ENCODE measurements at regions not wholly inside any gene's neighbourhood (a gene's known extent, or its start where the extent isn't known, plus 50 kb on each side); places are given as distances from the start of the nearest gene placed in this dataset.
A peak's percentile ranks its signal among the peaks of the same experiment; 100 is the strongest.

GRCh38 chr20:17878069-17878911 lies 90.3 kb downstream of the SNX5 start:
- DNase-seq (ENCODE audit: low read depth) = no peak
- TF ChIP-seq CTCF (conservative IDR thresholded peaks at IDR 0.05; ENCODE audit: low read depth, low read length) = no peak
- no peak overlapping the region for H3K4me3 ChIP-seq (ENCODE audit: low read depth, low read length)

GRCh38 chr20:17875981-17876385 lies 92.6 kb downstream of the SNX5 start:
- TF ChIP-seq CTCF (conservative IDR thresholded peaks at IDR 0.05; ENCODE audit: low read depth, low read length) = peak; percentile 18
- DNase-seq (ENCODE audit: low read depth) = no peak
- H3K4me3 ChIP-seq (ENCODE audit: low read depth, low read length) = no peak overlapping the region

- no peak for TF ChIP-seq CTCF (conservative IDR thresholded peaks at IDR 0.05; ENCODE audit: low read depth, low read length)
- no peak overlapping the region for H3K4me3 ChIP-seq (ENCODE audit: low read depth, low read length)
- peak; percentile 22 for DNase-seq (ENCODE audit: low read depth)
Observed at GRCh38 chr20:17875106-17875980, 93.3 kb downstream of the SNX5 start.

GRCh38 chr20:17874271-17875105 lies 94.1 kb downstream of the SNX5 start:
- DNase-seq (ENCODE audit: low read depth) = no peak
- H3K4me3 ChIP-seq (ENCODE audit: low read depth, low read length) = no peak overlapping the region
- no peak for TF ChIP-seq CTCF (conservative IDR thresholded peaks at IDR 0.05; ENCODE audit: low read depth, low read length)

DNA sequence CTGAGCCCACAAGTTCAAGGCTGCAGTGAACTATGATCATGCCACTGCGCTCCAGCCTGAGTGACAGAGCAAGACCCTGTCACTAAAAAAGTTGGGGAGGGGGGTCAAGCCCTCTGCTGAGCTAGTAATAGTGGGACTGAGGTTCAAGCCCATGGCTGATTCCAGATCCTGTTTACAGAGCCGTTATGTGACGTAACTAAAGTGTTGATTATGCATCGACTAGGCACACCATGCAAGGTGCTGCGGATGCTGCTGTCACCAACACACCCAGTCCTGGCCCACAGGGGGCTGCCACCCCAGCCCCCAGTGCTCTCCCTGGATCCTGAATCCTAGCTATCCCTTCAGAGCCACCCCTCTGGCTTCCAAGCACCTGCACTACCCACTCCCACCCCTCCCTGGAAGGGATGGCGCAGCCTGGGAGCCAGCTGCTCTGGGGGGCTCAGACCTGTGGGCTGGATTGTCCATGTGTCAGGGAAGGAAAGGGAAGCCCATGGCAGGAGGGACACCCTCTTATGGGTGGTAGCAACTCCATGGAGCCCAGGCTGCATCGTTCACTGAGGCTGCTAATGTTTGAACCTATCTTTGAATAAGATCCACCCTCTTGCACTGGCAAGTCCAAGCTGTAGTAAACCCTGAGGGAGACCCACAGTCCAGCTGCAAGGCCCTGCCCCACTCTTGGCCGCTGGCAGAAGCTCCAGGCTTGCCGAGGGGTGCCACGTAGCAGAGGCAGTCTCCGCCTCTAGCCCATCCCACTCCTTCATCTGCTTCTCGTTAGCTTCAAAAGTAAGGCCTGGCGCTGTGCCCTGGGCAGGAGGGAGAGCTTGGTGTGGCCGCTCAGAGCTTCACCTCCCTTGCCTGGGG lies 95.0 kb downstream of the SNX5 start:
- TF ChIP-seq CTCF (conservative IDR thresholded peaks at IDR 0.05; ENCODE audit: low read depth, low read length) = no peak
- no peak overlapping the region for H3K4me3 ChIP-seq (ENCODE audit: low read depth, low read length)
- DNase-seq (ENCODE audit: low read depth) = peak; percentile 22

DNA sequence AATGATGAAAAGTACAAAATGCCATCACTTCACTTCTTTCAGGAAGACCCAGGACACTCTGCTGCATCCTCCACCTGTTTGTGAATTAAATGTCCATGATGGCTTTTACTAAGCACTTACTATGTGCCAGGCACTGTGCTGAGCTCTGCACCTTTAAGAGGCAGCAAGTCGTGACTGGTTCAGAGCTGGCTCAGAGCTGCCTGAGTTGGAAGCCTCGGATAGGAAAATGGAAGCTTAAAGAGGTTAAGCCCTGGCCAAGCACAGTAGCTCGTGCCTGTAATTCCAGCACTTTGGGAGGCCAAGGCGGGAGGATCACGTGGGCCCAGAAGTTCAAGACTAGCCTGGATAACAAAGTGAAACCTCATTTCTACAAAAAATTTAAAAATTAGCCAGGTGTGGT lies 95.6 kb downstream of the SNX5 start:
- no peak for TF ChIP-seq CTCF (conservative IDR thresholded peaks at IDR 0.05; ENCODE audit: low read depth, low read length)

More for the DNA sequence above, 95.6 kb downstream of the SNX5 start:
- no peak overlapping the region for H3K4me3 ChIP-seq (ENCODE audit: low read depth, low read length)
- no peak for DNase-seq (ENCODE audit: low read depth)

Measured in epithelial cell of proximal tubule (primary cell).